SK-N-SH (cell line): ENCODE measurements at regions not wholly inside any gene's neighbourhood (a gene's known extent, or its start where the extent isn't known, plus 50 kb on each side); places are given as distances from the start of the nearest gene placed in this dataset.

ENCODE experiments used
- CTCF ChIA-PET: fragments of 300-600, 350-600 bp; formaldehyde crosslinking; extraction: SDS; loops from one replicate; lab custom pipeline; 2021; lab: Yijun Ruan, JAX
- POLR2A ChIA-PET: fragments of 350-600 bp; sonication (Branson Sonifier 250); formaldehyde crosslinking; extraction: SDS; loops from one replicate; lab custom pipeline; 2020; ENCODE audit warnings: antibody characterized with exemption, inconsistent platforms; lab: Yijun Ruan, JAX
- DNase-seq: peaks from one replicate; pipeline ENCODE4 v3.0.0; 2012
- H2AFZ ChIP-seq: fragments of 200-600 bp; sonication (generic); 2 replicates; pipeline ENCODE4 v1.8.1; 2016; ENCODE audit warnings: antibody characterized with exemption, mild to moderate bottlenecking, low read depth
- H3F3A ChIP-seq: fragments of 200-600 bp; sonication (generic); replicated peaks from 2 replicates; pipeline ENCODE3; 2016; ENCODE audit warnings: antibody characterized with exemption, mild to moderate bottlenecking; ENCODE audit not compliant: insufficient read depth
- H3K27ac ChIP-seq, 2 experiments: fragments of 200-500 bp in 1 of 2; fragments of 200-600 bp in 1 of 2; sonication (Bioruptor generic) in 1 of 2; sonication (generic), shearing (Covaris generic) in 1 of 2; 2 replicates each; pipeline versions ENCODE4 v1.5.1 to v1.6.1; 2014 to 2016; ENCODE audit warnings: low read depth in 2 of 2, inconsistent platforms in 1 of 2, low read length in 1 of 2, mild to moderate bottlenecking in 1 of 2, mixed read lengths in 1 of 2
- H3K27me3 ChIP-seq: fragments of 200-600 bp; sonication (generic), shearing (Covaris generic); 2 replicates; pipeline ENCODE4 v1.6.1; 2016; ENCODE audit warnings: mixed run types; ENCODE audit not compliant: insufficient read depth
- H3K36me3 ChIP-seq, 2 experiments: fragments of 200-500 bp in 1 of 2; fragments of 200-600 bp in 1 of 2; sonication (Bioruptor generic) in 1 of 2; sonication (generic) in 1 of 2; replicated peaks in 1 of 2; 2 replicates each; pipeline versions ENCODE3 to v1.5.1; 2014 to 2016; ENCODE audit warnings: low read length in 1 of 2, mild to moderate bottlenecking in 1 of 2; ENCODE audit not compliant: insufficient read depth in 2 of 2, control insufficient read depth in 1 of 2
- H3K4me1 ChIP-seq, 2 experiments: fragments of 200-500 bp in 1 of 2; fragments of 200-600 bp in 1 of 2; sonication (Bioruptor generic) in 1 of 2; sonication (generic), shearing (Covaris generic) in 1 of 2; 2 replicates each; pipeline versions ENCODE4 v1.5.1 to v1.6.1; 2014 to 2016; ENCODE audit warnings: low read depth in 1 of 2, low read length in 1 of 2, mixed run types in 1 of 2; ENCODE audit not compliant: insufficient read depth in 2 of 2, control insufficient read depth in 1 of 2
- H3K4me2 ChIP-seq: fragments of 200-600 bp; sonication (generic), shearing (Covaris generic); 2 replicates; pipeline ENCODE4 v1.6.1; 2017; ENCODE audit warnings: mixed run types
- H3K4me3 ChIP-seq, 2 experiments: fragments of 200-500 bp in 1 of 2; fragments of 200-600 bp in 1 of 2; sonication (Bioruptor generic) in 1 of 2; sonication (generic), shearing (Covaris generic) in 1 of 2; 2 replicates each; pipeline versions ENCODE4 v1.5.1 to v1.8.1; 2014 to 2016; ENCODE audit warnings: low read depth in 2 of 2, inconsistent platforms in 1 of 2, low read length in 1 of 2, mild to moderate bottlenecking in 1 of 2, mixed read lengths in 1 of 2, moderate library complexity in 1 of 2
- H3K79me2 ChIP-seq: fragments of 200-600 bp; sonication (generic); 2 replicates; pipeline ENCODE4 v1.8.1; 2017; ENCODE audit warnings: mild to moderate bottlenecking; ENCODE audit not compliant: insufficient read depth
- H3K9ac ChIP-seq: fragments of 200-600 bp; sonication (generic); 2 replicates; pipeline ENCODE4 v1.6.1; 2017; ENCODE audit warnings: mixed run types
- H3K9me2 ChIP-seq: fragments of 200-600 bp; sonication (generic); 2 replicates; pipeline ENCODE4 v1.6.1; 2017; ENCODE audit warnings: mixed run types
- H3K9me3 ChIP-seq: fragments of 200-600 bp; sonication (generic); 2 replicates; pipeline ENCODE4 v1.6.1; 2017; ENCODE audit warnings: mixed run types, mild to moderate bottlenecking, moderate library complexity
- H4K20me1 ChIP-seq: fragments of 200-600 bp; sonication (generic); 2 replicates; pipeline ENCODE4 v1.6.1; 2017; ENCODE audit warnings: mild to moderate bottlenecking, mixed run types; ENCODE audit not compliant: insufficient read depth
- CHD2 ChIP-seq: fragments of 150-350 bp; IDR thresholded peaks from 2 replicates; pipeline ENCODE4 v1.6.1; 2018; ENCODE audit warnings: low read length; ENCODE audit not compliant: partially characterized antibody
- ELF1 ChIP-seq: IDR thresholded peaks from 2 replicates; pipeline ENCODE4 v1.4.0; 2012
- EP300 ChIP-seq, 2 experiments: IDR thresholded peaks; 2 replicates each; pipeline versions ENCODE4 v1.4.0 to v1.6.1; 2012; ENCODE audit warnings: borderline replicate concordance in 1 of 2, low read depth in 1 of 2, low read length in 1 of 2
- FOXJ3 ChIP-seq: sonication (generic); formaldehyde crosslinking; IDR thresholded peaks from 2 replicates; pipeline ENCODE4 v1.5.1; 2020; ENCODE audit warnings: mild to moderate bottlenecking, missing genetic modification reagents
- GABPA ChIP-seq: IDR thresholded peaks from 2 replicates; pipeline ENCODE4 v1.4.0; 2012; ENCODE audit warnings: low read depth, mild to moderate bottlenecking
- JUND ChIP-seq: IDR thresholded peaks from 2 replicates; pipeline ENCODE4 v1.4.0; 2012
- MEF2A ChIP-seq: IDR thresholded peaks from 2 replicates; pipeline ENCODE4 v1.4.0; 2012; ENCODE audit warnings: low read depth, borderline replicate concordance
- NRF1 ChIP-seq: IDR thresholded peaks from 2 replicates; pipeline ENCODE4 v1.6.1; 2012; ENCODE audit warnings: low read depth, mild to moderate bottlenecking, low read length
- RAD21 ChIP-seq: IDR thresholded peaks from 2 replicates; pipeline ENCODE4 v1.6.1; 2012; ENCODE audit warnings: mild to moderate bottlenecking, low read length
- RCOR1 ChIP-seq: fragments of 150-350 bp; IDR thresholded peaks from 2 replicates; pipeline ENCODE4 v1.6.1; 2017; ENCODE audit warnings: antibody characterized with exemption, low read length
- RFX5 ChIP-seq: IDR thresholded peaks from 2 replicates; pipeline ENCODE4 v1.6.1; 2012; ENCODE audit warnings: mild to moderate bottlenecking, improper control_type of control experiment, low read length
- SIN3A ChIP-seq: IDR thresholded peaks from 2 replicates; pipeline ENCODE4 v1.6.1; 2012; ENCODE audit warnings: low read depth, mild to moderate bottlenecking, low read length, moderate library complexity, borderline replicate concordance
- USF2 ChIP-seq: fragments of 150-350 bp; IDR thresholded peaks from 2 replicates; pipeline ENCODE4 v1.6.1; 2017; ENCODE audit warnings: antibody characterized with exemption, low read length, low read depth, borderline replicate concordance
- YY1 ChIP-seq: IDR thresholded peaks from 2 replicates; pipeline ENCODE4 v1.4.0; 2012; ENCODE audit warnings: low read depth, mild to moderate bottlenecking
- WGBS: methylation state at CpG from one replicate; pipeline ENCODE4 v1.1.6; 2017; ENCODE audit warnings: low lambda C conversion rate; 5-methylcytosine and 5-hydroxymethylcytosine counted together
- TF ChIP-seq, protein P1 (sequence below): fragments of 150-350 bp; IDR thresholded peaks from 2 replicates; pipeline ENCODE4 v1.6.1; 2016; ENCODE audit warnings: mild to moderate bottlenecking, low read depth, low read length
- TF ChIP-seq, protein P2 (sequence below): IDR thresholded peaks from 2 replicates; pipeline ENCODE4 v1.4.0; 2012; ENCODE audit warnings: low read depth, borderline replicate concordance
- TF ChIP-seq, protein P3 (sequence below): fragments of 200-600 bp; sonication (generic); IDR thresholded peaks from 2 replicates; pipeline ENCODE4 v1.6.1; 2017; ENCODE audit warnings: antibody characterized with exemption, mild to moderate bottlenecking, moderate library complexity

GRCh38 chr6:167652701-167653095, 174.0 kb upstream of the AFDN start (continued):
- no peak for TF ChIP-seq NRF1

GRCh38 chr6:167653561-167653960, 173.2 kb upstream of the AFDN start:
- H3K27ac ChIP-seq: no peak overlapping the region
- no peaks in the 10 kb centered on the region for H3K4me1 ChIP-seq
- ChIA-PET CTCF (no interaction called here), POLR2A (no interaction called here)
- H3K36me3 ChIP-seq: no peaks in the 10 kb centered on the region
- no peak overlapping the region for H2AFZ ChIP-seq
- H3F3A ChIP-seq: no peaks in the 10 kb centered on the region
- no peaks in the 10 kb centered on the region for H3K9me3 ChIP-seq
- 61% methylated on average over 23 of the region's 23 CpGs for WGBS
- no peaks in the 10 kb centered on the region for H3K79me2 ChIP-seq
- H3K9me2 ChIP-seq: no peaks in the 10 kb centered on the region
- DNase-seq: no peak
- no peak overlapping the region for H3K4me2 ChIP-seq
- H3K4me3 ChIP-seq: no peak overlapping the region
- no peak for TF ChIP-seq CHD2
- TF ChIP-seq, protein P1, sequence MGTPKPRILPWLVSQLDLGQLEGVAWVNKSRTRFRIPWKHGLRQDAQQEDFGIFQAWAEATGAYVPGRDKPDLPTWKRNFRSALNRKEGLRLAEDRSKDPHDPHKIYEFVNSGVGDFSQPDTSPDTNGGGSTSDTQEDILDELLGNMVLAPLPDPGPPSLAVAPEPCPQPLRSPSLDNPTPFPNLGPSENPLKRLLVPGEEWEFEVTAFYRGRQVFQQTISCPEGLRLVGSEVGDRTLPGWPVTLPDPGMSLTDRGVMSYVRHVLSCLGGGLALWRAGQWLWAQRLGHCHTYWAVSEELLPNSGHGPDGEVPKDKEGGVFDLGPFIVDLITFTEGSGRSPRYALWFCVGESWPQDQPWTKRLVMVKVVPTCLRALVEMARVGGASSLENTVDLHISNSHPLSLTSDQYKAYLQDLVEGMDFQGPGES: no peak
- no peak for TF ChIP-seq MEF2A
- no peak for TF ChIP-seq GABPA
- no peak for TF ChIP-seq RCOR1
- no peak for TF ChIP-seq EP300 (IDR thresholded peaks at IDR 0.05; ENCODE audit: borderline replicate concordance in 1 of 2, low read depth in 1 of 2, low read length in 1 of 2)
- no peak for TF ChIP-seq USF2
- no peak for TF ChIP-seq ELF1
- TF ChIP-seq YY1: no peak
- no peak overlapping the region for H3K9ac ChIP-seq
- H3K27me3 ChIP-seq: no peaks in the 10 kb centered on the region
- no peaks in the 10 kb centered on the region for H4K20me1 ChIP-seq

- no peak overlapping the region for H3K9ac ChIP-seq
- no peaks in the 10 kb centered on the region for H3K79me2 ChIP-seq
- H3K4me3 ChIP-seq: no peak overlapping the region
- no peaks in the 10 kb centered on the region for H4K20me1 ChIP-seq
- H3K4me2 ChIP-seq: no peak overlapping the region
- no peak overlapping the region for H2AFZ ChIP-seq
- no peaks in the 10 kb centered on the region for H3K9me3 ChIP-seq
- H3K27me3 ChIP-seq: no peaks in the 10 kb centered on the region
- H3K9me2 ChIP-seq: no peaks in the 10 kb centered on the region
- POLR2A ChIA-PET: no interaction called here
- no peak for DNase-seq
- CTCF ChIA-PET: no interaction called here
- no peak overlapping the region for H3K27ac ChIP-seq
- no peaks in the 10 kb centered on the region for H3K4me1 ChIP-seq
- WGBS: 31% methylated on average over 4 of the region's 4 CpGs
- no peak for TF ChIP-seq RAD21
- no peak for TF ChIP-seq RFX5
- TF ChIP-seq ELF1: no peak
- TF ChIP-seq EP300 (IDR thresholded peaks at IDR 0.05; ENCODE audit: borderline replicate concordance in 1 of 2, low read depth in 1 of 2, low read length in 1 of 2): no peak
- TF ChIP-seq, protein P2, sequence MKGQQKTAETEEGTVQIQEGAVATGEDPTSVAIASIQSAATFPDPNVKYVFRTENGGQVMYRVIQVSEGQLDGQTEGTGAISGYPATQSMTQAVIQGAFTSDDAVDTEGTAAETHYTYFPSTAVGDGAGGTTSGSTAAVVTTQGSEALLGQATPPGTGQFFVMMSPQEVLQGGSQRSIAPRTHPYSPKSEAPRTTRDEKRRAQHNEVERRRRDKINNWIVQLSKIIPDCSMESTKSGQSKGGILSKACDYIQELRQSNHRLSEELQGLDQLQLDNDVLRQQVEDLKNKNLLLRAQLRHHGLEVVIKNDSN: no peak
- TF ChIP-seq GABPA: no peak
- TF ChIP-seq, protein P3, sequence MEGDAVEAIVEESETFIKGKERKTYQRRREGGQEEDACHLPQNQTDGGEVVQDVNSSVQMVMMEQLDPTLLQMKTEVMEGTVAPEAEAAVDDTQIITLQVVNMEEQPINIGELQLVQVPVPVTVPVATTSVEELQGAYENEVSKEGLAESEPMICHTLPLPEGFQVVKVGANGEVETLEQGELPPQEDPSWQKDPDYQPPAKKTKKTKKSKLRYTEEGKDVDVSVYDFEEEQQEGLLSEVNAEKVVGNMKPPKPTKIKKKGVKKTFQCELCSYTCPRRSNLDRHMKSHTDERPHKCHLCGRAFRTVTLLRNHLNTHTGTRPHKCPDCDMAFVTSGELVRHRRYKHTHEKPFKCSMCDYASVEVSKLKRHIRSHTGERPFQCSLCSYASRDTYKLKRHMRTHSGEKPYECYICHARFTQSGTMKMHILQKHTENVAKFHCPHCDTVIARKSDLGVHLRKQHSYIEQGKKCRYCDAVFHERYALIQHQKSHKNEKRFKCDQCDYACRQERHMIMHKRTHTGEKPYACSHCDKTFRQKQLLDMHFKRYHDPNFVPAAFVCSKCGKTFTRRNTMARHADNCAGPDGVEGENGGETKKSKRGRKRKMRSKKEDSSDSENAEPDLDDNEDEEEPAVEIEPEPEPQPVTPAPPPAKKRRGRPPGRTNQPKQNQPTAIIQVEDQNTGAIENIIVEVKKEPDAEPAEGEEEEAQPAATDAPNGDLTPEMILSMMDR: no peak
- no peak for TF ChIP-seq JUND
- TF ChIP-seq SIN3A: no peak
- TF ChIP-seq FOXJ3 (CRISPR knock-in tag): no peak
- no peaks in the 10 kb centered on the region for H3K36me3 ChIP-seq
- no peaks in the 10 kb centered on the region for H3F3A ChIP-seq
Measured at GRCh38 chr6:167654389-167654788, 172.3 kb upstream of the AFDN start.
